GM10266 (cell line): ENCODE measurements at regions not wholly inside any gene's neighbourhood (a gene's known extent, or its start where the extent isn't known, plus 50 kb on each side); places are given as distances from the start of the nearest gene placed in this dataset.

Source experiments
- DNase-seq: peaks from one replicate; pipeline ENCODE4 v3.0.0; 2012; ENCODE audit errors: extremely low spot score
- CTCF ChIP-seq: IDR thresholded peaks from 2 replicates; pipeline ENCODE4 v1.5.1; 2012; ENCODE audit warnings: mild to moderate bottlenecking, low read depth; ENCODE audit not compliant: control insufficient read depth, insufficient read depth; ENCODE audit errors: missing control alignments

DNA sequence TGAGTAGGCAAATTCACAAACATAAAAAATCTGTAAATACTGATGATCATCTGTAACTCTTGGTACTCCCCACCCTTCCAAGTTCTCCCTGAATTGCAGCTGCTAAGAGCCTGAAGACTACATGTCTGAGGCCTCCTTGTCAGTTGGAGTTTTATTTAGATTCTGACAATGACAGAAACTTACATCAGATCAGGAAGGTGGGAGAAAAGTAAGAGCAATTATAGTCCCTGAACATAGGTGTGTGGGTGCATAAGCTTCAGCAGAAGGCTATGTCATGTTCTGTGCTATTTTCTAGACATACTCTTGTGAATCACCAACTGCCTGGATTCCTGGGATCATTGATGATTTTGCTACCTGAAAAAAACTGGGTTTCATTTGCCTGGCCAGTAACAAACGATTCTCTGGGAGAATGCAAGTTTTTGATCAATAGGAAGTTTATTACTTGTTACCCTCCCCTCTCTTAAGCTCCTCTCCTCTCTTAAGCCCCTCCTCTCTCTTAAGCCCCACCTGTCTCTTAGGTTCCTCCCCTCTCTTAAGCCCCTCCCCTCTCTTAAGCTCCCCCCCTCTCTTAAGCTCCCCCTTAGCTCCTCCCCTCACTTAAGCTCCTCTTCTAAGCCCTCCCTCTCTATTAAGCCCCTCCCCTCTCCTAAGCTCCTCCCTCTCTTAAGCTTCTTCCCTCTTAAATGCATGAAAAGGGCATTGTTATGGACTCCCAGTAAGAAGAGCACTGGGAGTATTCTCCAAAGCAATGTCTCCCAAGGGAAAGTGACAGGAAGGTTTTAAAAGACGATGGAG is 1183.4 kb upstream of the AUTS2 start:
- no peak for TF ChIP-seq CTCF
- DNase-seq: no peak

GRCh38 chr7:68417002-68417401 is 1181.3 kb upstream of the AUTS2 start:
- DNase-seq: no peak
- no peak for TF ChIP-seq CTCF

GRCh38 chr7:68417659-68418058 is 1180.6 kb upstream of the AUTS2 start:
- no peak for DNase-seq
- no peak for TF ChIP-seq CTCF

DNA sequence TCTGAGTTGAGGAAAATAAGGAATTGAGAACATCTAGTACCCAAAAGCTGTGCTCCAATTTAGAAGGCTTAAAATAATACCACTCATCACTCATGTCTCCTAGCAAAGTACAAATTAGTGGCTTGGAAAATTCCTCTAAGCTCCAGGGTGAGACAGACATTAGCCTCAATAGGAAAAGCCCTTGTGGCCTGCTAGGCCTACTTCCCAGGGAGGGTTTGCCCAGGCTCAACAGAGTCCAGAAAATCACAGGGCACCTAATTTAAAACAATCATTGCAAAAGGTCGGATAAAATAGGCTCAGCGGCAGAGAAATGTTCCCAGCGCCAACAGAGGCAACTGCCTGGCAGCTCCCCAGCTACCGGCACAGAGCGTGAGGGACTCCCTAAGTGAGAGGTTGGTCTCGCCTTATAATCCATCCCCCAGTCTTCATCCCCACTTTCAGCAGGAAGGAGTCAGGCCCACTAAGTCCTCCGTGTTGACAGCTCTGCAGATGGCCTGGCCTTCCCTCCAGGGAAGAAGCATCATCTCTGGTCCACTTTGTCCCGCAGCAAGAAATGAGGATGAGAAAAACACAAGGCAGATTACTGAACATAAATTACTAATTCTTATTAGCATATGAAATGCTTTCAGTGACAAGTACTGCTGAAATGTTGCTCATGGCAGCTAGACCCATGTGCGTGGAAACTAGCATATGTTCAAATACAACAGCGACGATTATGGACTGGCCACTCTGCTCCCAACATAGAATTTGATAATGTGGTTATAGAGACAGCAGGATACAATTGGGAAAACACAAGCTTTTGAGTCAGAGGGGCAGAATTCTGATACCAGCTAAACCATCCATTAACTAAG is 1177.7 kb upstream of the AUTS2 start:
- DNase-seq: no peak
- TF ChIP-seq CTCF: no peak

DNA sequence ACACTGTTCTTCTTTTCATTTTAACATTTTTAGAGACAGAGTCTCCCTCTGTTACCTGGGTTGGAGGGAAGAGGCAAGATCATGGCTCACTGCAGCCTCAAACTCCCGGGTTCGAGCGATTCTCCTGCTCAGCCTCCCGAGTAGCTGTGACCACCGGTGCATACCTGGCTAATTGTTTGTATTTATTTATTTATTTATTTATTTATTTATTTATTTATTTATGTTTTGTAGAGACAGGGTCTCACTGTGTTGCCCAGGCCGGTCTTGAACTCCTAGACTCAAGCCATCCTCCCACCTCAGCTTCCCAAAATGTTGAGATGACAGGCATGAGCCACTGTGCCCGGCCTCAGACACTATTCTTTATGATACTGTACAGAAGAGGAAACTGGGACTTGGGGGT is 1176.6 kb upstream of the AUTS2 start:
- no peak for TF ChIP-seq CTCF
- DNase-seq: no peak

- DNase-seq: no peak
- TF ChIP-seq CTCF: no peak
These were observed 1176.0 kb upstream of the AUTS2 start for GRCh38 chr7:68422281-68422680.

GRCh38 chr7:68423356-68423755 is 1174.9 kb upstream of the AUTS2 start:
- TF ChIP-seq CTCF: no peak

More at GRCh38 chr7:68423356-68423755, 1174.9 kb upstream of the AUTS2 start:
- no peak for DNase-seq
